Cardiac muscle cell (in vitro differentiated cells and primary cell): ENCODE measurements at regions not wholly inside any gene's neighbourhood (a gene's known extent, or its start where the extent isn't known, plus 50 kb on each side); places are given as distances from the start of the nearest gene placed in this dataset.
A peak's percentile ranks its signal among the peaks of the same experiment; 100 is the strongest.

Experiments used
- DNase-seq, 2 donors: peaks; one replicate each; pipeline versions ENCODE4 v3.0.0 to v3.0.0-alpha.2; 2010 to 2017; ENCODE audit warnings: low read depth in 1 of 2, low spot score in 1 of 2
- H3K27ac ChIP-seq: fragments of 200-600 bp; sonication (generic); 2 replicates; pipeline ENCODE4 v1.5.1; 2016
- H3K27me3 ChIP-seq: fragments of 200-600 bp; sonication (generic); 2 replicates; pipeline ENCODE4 v1.6.0; 2016; ENCODE audit warnings: control low read depth
- H3K36me3 ChIP-seq: fragments of 200-600 bp; sonication (generic); 2 replicates; pipeline ENCODE4 v1.5.1; 2016; ENCODE audit warnings: control low read depth
- H3K4me1 ChIP-seq: fragments of 200-600 bp; sonication (generic); 2 replicates; pipeline ENCODE4 v1.8.1; 2017; ENCODE audit warnings: low read depth, mild to moderate bottlenecking, mixed run types
- H3K4me3 ChIP-seq: fragments of 200-600 bp; sonication (generic); 2 replicates; pipeline ENCODE4 v1.5.1; 2016; ENCODE audit warnings: mild to moderate bottlenecking
- H3K9me3 ChIP-seq: fragments of 200-600 bp; sonication (generic); 2 replicates; pipeline ENCODE4 v1.5.1; 2017; ENCODE audit warnings: low read depth, mild to moderate bottlenecking, control low read depth
- CTCF ChIP-seq: IDR thresholded peaks from 2 replicates; pipeline ENCODE4 v1.5.1; 2012; ENCODE audit warnings: low read depth, mild to moderate bottlenecking, low read length

- Histone ChIP-seq H3K27me3 (no peaks in the 10 kb centered on the region), H3K4me1 (peaks cover 18% of the 10 kb centered on the region), H3K27ac (no peak overlapping the region), H3K4me3 (no peak overlapping the region), H3K36me3 (no peaks in the 10 kb centered on the region), H3K9me3 (no peaks in the 10 kb centered on the region)
- TF ChIP-seq CTCF = no peak
- no peak for DNase-seq
Measured at GRCh38 chr9:106532306-106533015, 330.5 kb upstream of the ZNF462 start.

- Histone ChIP-seq H3K9me3 (no peaks in the 10 kb centered on the region), H3K27ac (no peak overlapping the region), H3K4me1 (peaks cover 12% of the 10 kb centered on the region), H3K4me3 (no peak overlapping the region), H3K27me3 (no peaks in the 10 kb centered on the region), H3K36me3 (no peaks in the 10 kb centered on the region)
- DNase-seq = no peak
- TF ChIP-seq CTCF = no peak
Measured at GRCh38 chr9:106534800-106535199, 328.2 kb upstream of the ZNF462 start.

GRCh38 chr9:106535439-106535838, 327.5 kb upstream of the ZNF462 start:
- TF ChIP-seq CTCF = no peak
- Histone ChIP-seq H3K27ac (no peak overlapping the region), H3K27me3 (no peaks in the 10 kb centered on the region), H3K4me1 (peaks cover 12% of the 10 kb centered on the region), H3K36me3 (no peaks in the 10 kb centered on the region), H3K9me3 (no peaks in the 10 kb centered on the region), H3K4me3 (no peak overlapping the region)
- peak in 1 of 2 donors; percentile 81 for DNase-seq

- Histone ChIP-seq H3K4me1 (no peaks in the 10 kb centered on the region), H3K4me3 (no peak overlapping the region), H3K27me3 (no peaks in the 10 kb centered on the region), H3K9me3 (no peaks in the 10 kb centered on the region), H3K27ac (no peak overlapping the region), H3K36me3 (no peaks in the 10 kb centered on the region)
- no peak for TF ChIP-seq CTCF
- no peak for DNase-seq
Measured at GRCh38 chr9:106557996-106558667, 304.8 kb upstream of the ZNF462 start.

- Histone ChIP-seq H3K4me1 (no peaks in the 10 kb centered on the region), H3K4me3 (no peak overlapping the region), H3K27ac (no peak overlapping the region), H3K9me3 (no peaks in the 10 kb centered on the region), H3K36me3 (no peaks in the 10 kb centered on the region), H3K27me3 (no peaks in the 10 kb centered on the region)
- no peak for DNase-seq
- TF ChIP-seq CTCF = no peak
Measured at GRCh38 chr9:106560540-106560939, 302.4 kb upstream of the ZNF462 start.
